GM18520 (cell line): ENCODE measurements at regions not wholly inside any gene's neighbourhood (a gene's known extent, or its start where the extent isn't known, plus 50 kb on each side); places are given as distances from the start of the nearest gene placed in this dataset.

ENCODE experiments used
- ATAC-seq: cut with Tn5 transposase; IDR thresholded peaks from one replicate; pipeline ENCODE4 v1.9.1; 2021; ENCODE audit not compliant: unreplicated experiment

- no peak for ATAC-seq
These were observed 1279.6 kb upstream of the USP15 start for GRCh38 chr12:60980558-60980957.

DNA sequence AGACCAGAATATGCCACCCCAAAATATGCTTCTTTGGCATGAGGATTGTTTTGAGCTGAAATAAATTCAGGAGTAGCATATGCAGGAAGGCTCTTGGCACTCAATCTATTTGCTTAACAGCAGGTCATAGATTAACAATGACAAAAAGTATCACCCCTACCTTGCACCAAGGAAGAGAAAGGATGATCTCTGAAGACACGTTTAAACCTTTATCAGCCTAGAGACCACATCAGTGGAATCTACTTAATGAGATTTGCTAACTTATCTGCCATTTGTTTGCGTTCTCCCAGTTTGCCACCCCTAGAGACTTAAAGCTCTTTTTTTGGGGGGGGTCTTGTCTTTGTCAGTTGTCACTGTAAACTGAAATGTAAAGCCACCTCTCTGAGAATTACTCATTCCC, 1278.7 kb upstream of the USP15 start:
- ATAC-seq = no peak

GRCh38 chr12:60992087-60992486, 1268.1 kb upstream of the USP15 start:
- no peak for ATAC-seq

GRCh38 chr12:60995256-60995825, 1264.9 kb upstream of the USP15 start:
- no peak for ATAC-seq

DNA sequence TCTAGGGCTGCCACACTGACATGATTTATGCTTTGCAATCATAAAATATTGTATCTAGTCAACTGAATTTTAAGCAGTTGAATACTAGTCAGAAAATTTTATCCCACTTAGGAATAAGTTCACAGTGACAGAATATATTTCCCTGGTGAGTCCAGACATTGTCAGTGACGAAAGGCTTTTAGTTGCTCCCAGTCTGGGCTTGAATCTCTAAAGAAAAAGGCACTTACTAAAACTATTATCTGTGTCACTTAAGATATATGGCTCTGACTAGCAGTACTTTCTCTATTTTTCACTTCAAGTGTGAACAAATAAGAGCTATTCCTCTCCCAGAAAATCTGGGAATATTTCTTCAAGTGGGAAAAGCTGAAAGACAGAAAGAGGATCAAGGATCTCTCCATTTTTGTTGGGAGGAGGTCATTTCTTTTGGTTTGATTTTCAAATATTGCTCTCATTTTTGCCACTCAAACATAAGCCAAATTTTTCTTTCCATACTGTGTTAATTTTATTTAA, 1262.3 kb upstream of the USP15 start:
- ATAC-seq = no peak

DNA sequence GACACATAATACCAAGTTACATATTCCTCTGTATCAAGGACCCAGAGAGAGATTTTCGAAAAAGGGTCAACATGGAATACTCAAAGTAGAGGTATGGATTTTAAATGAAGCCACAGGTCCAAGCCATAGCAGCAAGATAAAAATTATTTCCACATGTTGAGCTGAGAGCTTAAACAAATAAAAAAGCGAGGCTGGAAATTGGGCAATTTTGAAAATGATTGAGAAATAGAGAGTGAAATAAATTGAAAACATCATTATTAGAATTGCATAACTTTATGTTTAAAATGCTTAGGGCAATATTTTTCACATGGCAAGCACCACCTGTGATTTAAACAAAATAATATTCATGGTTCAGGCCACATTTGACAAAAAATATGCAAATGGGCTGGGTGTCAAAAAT, 1251.0 kb upstream of the USP15 start:
- ATAC-seq = no peak

DNA sequence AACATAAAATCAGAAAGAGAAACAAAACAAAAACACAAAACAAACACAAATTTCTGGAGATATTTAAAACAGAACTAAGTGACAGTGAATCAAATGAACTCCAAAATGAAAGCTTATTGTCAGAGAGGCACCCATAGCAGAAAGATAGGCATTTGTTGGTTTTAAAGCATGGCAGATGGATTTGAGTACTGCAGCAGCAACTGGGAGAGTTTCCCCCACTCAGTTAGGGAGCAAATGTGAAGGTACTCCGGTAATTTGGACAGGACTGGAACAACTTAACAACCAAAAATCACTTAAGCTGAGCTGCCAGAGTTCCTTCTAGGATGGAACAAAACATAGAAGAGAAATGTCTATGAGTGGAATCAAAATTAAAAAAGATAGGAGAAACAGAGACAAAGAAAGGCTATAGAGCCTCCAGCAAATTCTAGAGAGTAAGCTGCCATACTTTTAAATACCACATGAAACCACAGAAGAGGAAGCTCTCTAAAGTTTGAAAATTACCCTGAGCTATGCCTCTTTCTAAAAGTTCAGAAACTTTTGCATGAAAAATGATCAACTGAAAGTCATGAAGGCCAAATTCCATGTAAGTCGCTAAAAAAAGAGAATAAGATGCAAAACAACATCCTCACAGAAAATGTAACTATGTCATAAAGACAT, 1248.3 kb upstream of the USP15 start:
- ATAC-seq = no peak

DNA sequence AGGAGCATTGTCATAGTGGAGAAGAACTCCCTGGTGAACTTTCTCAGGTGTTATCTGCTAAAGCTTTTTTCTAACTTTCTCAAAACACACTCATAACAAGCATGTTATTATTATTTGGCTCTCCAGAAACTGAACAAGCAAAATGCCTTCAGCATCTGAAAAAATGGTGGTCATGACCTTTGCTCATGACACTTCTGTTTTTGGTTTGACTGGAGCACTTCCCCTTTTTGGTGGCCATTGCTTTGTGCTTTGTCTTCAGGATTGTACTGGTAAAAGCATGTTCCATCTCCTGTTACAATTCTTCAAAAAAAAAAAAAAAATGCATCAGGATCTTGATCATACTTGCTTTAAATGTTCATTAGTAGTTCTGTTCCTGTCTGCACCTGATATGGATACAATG, 1241.6 kb upstream of the USP15 start:
- no peak for ATAC-seq

GRCh38 chr12:61023231-61023630, 1237.0 kb upstream of the USP15 start:
- no peak for ATAC-seq

DNA sequence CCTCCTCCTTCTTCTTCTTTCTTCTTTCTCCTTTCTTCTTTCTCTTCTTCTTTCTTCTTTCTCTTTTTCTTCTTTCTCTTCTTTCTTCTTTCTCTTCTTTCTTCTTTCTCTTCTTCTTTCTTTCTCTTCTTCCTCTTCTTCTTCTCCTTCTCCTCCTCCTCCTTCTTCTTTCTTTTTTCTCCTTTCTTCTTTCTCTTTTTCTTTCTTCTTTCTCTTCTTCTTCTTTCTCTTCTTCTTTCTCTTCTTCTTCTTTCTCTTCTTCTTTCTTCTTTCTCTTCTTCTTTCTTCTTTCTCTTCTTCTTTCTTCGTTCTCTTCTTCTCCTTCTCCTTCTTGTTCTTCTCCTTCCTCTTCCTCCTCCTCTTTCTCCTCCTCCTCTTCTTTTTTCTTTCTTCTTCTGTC, 1230.7 kb upstream of the USP15 start:
- no peak for ATAC-seq

DNA sequence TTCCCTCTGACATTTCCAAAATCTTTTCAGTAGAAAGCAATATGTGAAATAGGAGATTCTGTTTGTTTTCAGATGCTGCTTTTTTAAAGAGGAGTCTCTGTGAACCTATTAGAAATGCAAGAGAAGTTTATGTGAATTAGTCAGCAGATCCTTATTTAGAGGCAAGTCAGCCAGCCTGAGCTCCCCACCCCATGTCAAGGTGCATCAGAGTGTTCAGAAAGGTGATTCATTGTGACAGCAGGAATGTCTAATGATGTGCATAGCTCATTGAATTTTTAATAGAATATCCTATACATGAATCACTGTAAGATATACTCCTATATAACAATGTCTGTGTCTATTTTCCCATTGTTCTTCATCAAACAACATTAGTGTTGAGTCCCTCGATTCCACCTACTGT, 1222.4 kb upstream of the USP15 start:
- no peak for ATAC-seq

DNA sequence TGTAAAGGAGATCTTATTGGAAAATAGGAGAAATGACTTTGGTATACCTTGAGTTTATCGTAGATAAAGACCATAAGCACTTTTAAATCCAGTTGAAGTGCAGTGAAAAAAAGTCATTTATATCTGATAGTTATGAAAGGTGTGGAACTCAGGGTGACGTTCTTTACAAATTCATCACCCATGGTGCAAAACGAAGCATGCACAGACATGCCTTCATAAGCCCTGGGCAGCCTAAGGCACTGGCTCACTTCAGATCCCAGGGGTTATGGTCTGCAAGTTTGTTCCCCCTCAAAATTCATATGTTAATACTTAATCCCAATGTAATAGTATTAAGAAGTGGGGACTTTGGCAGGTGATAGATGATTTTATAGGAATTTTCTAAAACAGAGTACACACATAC, 1216.4 kb upstream of the USP15 start:
- no peak for ATAC-seq

DNA sequence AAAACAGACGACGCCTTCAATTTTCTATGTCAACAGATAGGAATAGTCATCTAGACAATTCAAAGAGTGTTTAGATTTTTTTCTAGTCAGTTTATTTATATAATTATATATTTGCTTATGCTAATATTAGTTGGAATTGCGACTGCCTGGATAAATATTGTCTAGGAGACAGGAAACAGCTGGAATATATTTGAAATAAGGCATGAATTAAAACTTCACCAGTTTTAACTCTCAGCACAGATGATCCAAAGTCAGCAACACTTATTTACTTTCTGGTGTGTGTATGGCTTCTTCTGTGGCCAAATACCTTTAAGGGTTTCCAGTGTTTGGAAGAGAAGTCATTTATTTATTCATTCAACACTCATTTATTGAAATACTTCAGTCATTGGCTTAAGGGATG, 1215.4 kb upstream of the USP15 start:
- no peak for ATAC-seq

GRCh38 chr12:61070640-61071414, 1189.4 kb upstream of the USP15 start:
- ATAC-seq = no peak

DNA sequence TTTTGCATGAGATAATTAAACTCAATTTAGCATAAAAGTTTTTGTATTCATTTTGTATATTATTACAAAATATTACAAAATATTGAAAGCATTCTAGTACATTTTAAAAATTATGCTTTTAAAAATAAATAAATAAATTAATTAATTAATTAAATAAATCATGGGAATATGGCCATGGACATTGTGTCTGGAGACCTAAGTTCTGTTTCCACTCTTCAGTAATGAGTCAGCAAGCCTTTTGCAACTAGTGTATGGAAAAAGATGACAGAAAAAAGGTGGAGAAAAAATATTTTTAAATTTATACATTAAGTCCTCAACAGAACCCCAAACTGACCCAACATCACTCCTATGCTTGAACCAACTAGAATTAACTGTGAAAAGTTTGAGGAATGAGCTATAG, 1187.5 kb upstream of the USP15 start:
- ATAC-seq = no peak

GRCh38 chr12:61095111-61095510, 1165.1 kb upstream of the USP15 start:
- no peak for ATAC-seq

DNA sequence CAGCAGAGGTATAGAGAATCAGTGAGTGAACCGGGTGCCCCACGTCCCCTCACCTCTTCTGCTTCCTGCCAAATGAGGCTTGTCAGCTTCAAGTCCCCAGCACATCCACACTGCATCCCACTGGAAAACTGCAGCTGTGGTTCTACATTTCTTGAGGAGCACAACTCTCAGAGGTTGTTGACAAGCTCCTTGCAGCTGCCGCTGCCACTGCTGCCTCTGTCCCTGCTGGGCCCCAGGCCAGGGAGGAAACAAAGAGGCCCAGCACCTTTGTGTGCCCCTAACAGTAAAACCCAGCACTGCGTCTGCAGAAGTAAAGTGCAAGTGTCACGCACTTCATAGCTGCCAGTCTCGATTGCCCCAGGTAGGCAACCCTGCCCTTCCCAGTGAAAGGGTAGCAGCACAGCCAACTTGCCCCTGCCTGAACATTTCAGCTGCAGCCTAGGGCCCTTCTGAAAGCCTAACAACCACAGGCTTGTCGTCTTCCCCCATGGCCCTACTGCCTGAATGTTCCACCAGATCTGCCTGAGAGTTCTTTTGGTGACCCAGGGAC, 1162.1 kb upstream of the USP15 start:
- no peak for ATAC-seq

DNA sequence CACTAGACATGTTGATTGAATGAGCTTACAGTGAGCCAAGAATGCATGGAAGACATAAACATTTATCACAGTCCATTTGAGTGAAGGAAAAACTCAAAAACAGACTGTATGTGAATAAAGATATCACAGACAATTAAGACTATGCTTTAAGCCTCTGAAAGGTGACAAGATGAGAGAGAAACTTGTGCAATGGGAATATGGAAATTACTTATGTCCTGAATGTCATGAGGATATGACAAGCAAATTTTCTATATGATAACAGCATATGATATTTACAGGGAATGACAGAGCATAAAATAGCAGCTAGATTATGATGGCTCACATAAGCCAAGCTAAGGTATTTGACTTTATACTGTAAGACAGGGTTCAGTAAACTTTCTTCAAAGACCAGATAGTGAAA, 1153.1 kb upstream of the USP15 start:
- ATAC-seq = no peak

DNA sequence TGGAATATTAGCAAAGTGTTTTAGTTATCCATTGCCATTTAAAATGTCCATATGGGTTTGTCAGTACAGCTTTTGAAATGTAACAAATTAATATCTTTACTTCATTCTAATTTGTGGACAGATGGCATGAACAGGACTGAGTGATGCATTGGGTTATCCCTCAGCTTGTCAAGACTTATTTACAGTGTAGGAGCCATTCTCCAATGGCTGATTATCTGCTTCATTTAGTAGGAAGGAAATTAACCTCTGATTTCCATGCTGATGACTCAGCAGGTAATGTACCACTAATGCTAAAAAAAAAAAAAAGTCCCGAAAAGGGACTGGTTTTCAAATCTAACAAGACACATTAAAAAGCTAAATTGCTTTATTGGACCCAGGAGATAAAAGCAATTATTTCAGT, 1149.0 kb upstream of the USP15 start:
- no peak for ATAC-seq

DNA sequence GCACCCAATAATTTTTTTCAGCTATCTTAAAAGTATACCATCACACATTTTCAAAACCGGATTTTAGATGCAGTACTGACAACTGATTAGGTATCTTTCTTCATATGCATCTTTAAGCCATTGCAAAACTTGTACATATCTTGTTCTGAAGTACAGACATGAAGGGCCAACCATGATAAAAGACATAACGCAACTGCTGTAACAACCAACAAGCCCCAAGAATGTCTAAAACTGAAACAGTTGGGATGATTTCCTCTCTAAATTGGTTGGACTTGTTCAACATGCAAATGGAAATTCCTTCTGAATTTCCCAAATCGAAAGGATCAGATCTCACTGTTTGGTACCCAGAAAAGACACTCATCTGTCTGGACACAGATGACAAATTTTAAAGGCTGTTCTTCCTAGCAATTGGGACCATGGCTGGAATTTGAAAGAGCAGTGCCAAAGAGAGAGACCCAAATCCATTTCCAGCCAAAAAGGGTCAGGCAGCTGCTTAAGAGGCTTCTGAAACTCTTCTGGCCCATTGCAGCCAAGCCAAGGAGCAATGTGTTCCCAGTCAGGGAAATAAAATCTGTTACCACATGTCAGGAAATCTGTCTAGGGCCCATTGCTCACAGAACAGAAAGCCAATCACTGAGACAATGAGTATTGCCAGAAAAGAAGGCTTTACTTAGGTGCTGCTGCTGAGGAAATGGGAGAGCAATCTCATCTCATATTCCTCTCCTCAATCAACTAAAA, 1122.4 kb upstream of the USP15 start:
- ATAC-seq = no peak

- ATAC-seq = no peak
These were observed 1121.8 kb upstream of the USP15 start for GRCh38 chr12:61138415-61138759.
